HFF-Myc (cell line): ENCODE measurements at regions not wholly inside any gene's neighbourhood (a gene's known extent, or its start where the extent isn't known, plus 50 kb on each side); places are given as distances from the start of the nearest gene placed in this dataset.

Experiments
- DNase-seq: peaks from one replicate; pipeline ENCODE4 v3.0.0-alpha.2; 2011; ENCODE audit warnings: low read depth; ENCODE audit errors: extremely low read depth
- H3K4me3 ChIP-seq: replicated peaks from 2 replicates; pipeline ENCODE4 v1.5.1; 2011; ENCODE audit warnings: low read depth, mild to moderate bottlenecking, control low read depth, low read length
- TF ChIP-seq, protein P1 (sequence below): IDR thresholded peaks from 2 replicates; pipeline ENCODE4 v1.5.1; 2012; ENCODE audit warnings: mild to moderate bottlenecking, low read depth, low read length, control low read depth; ENCODE audit errors: missing control alignments

DNA sequence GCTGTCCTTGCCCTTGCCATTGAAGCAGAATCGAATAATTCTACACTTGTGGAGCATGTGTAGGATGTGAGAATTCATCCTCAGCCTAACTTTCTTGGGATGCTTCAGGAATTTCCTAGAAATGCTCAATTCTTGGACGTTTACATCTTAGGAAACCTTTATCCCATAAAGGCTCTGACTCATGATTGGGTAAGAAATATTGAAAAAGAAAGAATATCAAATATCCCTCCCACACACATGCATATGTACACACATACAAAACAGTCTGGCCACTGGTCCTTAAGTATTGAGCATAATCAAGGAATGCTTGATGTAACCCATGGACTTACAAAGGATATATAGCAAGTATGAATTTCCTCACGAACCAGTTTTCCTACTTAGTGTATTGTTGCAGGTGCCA, 83.9 kb upstream of the IPO9 start:
- no peak for DNase-seq
- TF ChIP-seq, protein P1, sequence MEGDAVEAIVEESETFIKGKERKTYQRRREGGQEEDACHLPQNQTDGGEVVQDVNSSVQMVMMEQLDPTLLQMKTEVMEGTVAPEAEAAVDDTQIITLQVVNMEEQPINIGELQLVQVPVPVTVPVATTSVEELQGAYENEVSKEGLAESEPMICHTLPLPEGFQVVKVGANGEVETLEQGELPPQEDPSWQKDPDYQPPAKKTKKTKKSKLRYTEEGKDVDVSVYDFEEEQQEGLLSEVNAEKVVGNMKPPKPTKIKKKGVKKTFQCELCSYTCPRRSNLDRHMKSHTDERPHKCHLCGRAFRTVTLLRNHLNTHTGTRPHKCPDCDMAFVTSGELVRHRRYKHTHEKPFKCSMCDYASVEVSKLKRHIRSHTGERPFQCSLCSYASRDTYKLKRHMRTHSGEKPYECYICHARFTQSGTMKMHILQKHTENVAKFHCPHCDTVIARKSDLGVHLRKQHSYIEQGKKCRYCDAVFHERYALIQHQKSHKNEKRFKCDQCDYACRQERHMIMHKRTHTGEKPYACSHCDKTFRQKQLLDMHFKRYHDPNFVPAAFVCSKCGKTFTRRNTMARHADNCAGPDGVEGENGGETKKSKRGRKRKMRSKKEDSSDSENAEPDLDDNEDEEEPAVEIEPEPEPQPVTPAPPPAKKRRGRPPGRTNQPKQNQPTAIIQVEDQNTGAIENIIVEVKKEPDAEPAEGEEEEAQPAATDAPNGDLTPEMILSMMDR = no peak
- H3K4me3 ChIP-seq = no peak overlapping the region

DNA sequence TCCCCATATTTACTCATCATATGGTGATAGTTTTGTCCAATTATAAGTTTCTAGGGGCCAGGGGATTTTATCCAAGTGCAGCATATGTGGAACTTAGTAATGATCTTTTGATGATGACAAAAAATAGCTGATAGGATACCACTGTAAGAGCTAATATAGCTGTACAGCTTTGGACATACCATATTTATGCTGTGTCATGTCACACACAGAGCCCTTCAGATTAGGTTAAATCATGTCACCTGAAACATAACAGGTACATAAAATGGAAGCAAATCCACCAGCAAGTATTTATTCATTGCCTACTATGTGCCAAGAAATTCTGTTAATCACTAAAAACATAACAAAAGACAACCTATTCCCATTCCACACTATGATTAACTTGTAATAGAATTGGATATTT, 82.8 kb upstream of the IPO9 start:
- TF ChIP-seq, protein P1 = no peak
- H3K4me3 ChIP-seq = no peak overlapping the region
- no peak for DNase-seq

DNA sequence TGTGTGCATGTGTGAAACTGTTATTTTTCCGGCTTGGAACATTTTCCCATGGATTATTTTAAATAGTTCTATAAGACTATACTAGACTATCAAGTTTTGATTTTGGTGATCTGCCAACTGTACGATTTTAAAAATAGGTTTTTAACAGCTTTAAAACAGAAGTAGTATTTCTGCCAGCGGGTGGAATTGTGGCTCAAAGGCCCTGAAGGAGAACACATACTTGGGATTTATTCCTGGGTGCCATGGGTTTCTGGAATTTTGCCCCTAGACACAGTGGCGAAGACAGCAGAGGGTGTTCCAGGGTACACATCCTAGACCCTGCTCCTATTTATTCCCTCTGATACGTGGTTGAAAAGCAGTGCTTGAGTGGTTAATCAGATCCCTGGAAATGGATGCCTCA, 81.7 kb upstream of the IPO9 start:
- DNase-seq = no peak
- TF ChIP-seq, protein P1 = no peak
- no peak overlapping the region for H3K4me3 ChIP-seq

DNA sequence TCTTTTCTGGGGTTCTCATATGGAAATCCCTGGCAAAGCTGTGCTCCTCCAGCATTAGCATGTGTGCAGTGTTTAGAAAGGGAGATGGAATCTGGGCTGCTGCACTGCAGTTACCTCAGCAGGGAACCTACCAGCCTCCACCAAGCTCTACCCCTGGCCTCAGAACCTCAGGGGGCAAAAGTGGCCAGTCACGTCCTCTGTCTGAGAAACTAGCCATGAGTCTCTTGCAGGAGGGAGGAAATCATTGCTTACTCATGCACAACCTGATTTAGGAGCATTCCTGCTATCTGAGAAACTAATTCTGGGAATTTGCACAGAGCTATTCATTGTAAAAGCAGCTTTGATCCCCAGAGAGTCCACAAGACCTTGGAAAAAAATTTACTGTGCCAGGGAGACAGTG, 80.6 kb upstream of the IPO9 start:
- H3K4me3 ChIP-seq = no peak overlapping the region
- TF ChIP-seq, protein P1 = no peak
- DNase-seq = no peak

DNA sequence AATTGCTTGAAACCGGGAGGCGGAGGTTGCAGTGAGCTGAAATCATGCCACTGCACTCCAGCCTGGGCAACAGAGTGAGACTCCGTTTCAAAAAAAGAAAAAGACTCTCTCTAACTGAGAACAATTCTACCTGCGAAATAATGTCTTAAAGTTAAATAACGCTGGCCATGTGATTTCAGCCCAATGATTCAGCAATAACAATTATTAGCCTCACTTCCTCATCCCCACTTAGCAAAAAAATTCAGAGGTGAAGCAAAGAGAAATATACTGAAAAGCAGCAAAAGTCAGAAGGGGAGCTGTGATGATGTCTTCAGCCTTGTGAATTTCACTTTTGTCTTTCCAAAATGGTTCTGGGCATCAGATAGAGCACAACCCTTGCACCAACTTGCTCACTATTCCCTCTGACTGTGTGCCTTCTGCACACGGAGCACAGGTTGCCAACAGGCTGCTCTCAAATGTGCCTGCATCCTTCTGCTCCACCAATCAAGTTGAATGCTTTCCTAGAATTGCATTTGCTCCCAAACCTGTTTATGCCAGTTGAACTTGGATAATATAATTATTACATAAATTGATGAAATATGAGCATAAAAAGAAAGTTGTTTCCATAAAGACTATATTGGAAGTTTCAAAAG, 79.8 kb upstream of the IPO9 start:
- TF ChIP-seq, protein P1 = no peak
- no peak overlapping the region for H3K4me3 ChIP-seq
- DNase-seq = no peak

DNA sequence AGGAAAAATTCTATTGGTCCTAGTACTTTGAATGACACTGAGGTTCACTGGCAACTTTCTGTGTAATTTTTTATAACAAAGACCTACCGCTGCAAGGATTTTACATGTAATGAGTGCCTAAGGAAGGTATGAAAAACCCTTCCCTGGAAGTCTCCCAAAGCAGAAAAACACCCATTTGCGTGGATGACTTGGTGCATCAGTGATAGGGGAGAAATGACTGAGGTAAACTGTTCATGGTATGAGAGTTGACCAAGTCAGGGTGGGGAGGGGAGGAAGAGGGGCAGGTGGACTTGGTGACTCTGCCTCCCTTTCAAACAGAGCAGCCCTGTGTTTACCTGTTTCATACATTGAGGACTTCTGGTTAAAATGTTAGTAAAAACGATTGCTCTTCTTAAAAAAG, 78.8 kb upstream of the IPO9 start:
- DNase-seq = no peak
- no peak overlapping the region for H3K4me3 ChIP-seq
- TF ChIP-seq, protein P1 = no peak

DNA sequence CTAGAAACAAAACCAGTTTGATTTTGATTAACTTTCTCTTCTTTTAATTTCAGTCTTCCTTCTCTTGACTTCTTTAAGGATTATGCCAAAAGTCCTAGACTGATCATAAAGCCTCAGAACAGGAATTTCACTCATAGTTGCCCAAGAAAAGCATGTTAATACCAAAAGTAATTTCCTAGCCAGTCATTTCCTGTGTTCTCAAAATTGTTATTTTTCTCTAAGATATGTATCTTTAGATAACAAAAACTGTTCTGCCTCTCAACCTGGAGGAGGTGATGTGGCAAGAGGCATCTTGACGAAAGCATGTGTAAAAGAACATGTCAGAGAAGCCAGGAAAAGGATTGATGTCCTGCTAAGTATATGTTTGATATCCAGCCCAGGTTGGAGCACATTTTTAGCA, 78.0 kb upstream of the IPO9 start:
- no peak overlapping the region for H3K4me3 ChIP-seq
- DNase-seq = no peak
- TF ChIP-seq, protein P1 = no peak
